Prostate gland (tissue), 2 donors: ENCODE measurements at regions not wholly inside any gene's neighbourhood (a gene's known extent, or its start where the extent isn't known, plus 50 kb on each side); places are given as distances from the start of the nearest gene placed in this dataset.

Experiments
- POLR2A ChIP-seq: fragments of 450-650 bp; IDR thresholded peaks from one replicate; pipeline ENCODE4 v1.6.1; 2016; ENCODE audit warnings: antibody characterized with exemption, mild to moderate bottlenecking
- POLR2AphosphoS5 ChIP-seq: sonication (generic); formaldehyde crosslinking; IDR thresholded peaks from one replicate; pipeline ENCODE4 v1.6.1; 2017; ENCODE audit warnings: antibody characterized with exemption
- TF ChIP-seq, protein P1 (sequence below), 4 experiments: fragments of 200-600 bp in 2 of 4; fragments of 450-650 bp in 2 of 4; sonication (generic) in 2 of 4; IDR thresholded peaks; 1 replicate in 3 of 4; 2 replicates in 1 of 4; pipeline ENCODE4 v1.5.1; 2016 to 2019; ENCODE audit warnings: antibody characterized with exemption in 4 of 4, mild to moderate bottlenecking in 2 of 4, moderate library complexity in 2 of 4

DNA sequence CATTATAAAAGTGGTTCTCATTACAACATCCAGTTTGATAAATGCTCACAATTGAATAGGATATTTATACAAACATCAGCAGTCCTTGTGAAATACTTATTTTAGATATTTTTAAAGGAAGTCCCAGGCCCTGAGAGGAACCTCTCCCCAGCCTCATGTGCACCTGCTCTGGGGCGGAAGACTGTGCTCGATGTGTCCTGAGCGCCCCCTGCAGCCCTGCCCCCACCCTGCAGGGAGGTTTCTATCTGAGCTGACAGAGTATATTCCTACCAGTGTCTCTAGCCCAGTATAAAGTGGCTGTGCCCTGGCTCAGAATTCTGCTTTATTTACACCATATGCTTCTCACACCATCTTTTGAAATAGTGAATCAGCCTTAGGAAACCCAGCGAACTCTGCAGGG is 1349.1 kb downstream of the TMEM121 start:
- TF ChIP-seq POLR2AphosphoS5 = no peak
- no peak for TF ChIP-seq POLR2A
- TF ChIP-seq, protein P1, sequence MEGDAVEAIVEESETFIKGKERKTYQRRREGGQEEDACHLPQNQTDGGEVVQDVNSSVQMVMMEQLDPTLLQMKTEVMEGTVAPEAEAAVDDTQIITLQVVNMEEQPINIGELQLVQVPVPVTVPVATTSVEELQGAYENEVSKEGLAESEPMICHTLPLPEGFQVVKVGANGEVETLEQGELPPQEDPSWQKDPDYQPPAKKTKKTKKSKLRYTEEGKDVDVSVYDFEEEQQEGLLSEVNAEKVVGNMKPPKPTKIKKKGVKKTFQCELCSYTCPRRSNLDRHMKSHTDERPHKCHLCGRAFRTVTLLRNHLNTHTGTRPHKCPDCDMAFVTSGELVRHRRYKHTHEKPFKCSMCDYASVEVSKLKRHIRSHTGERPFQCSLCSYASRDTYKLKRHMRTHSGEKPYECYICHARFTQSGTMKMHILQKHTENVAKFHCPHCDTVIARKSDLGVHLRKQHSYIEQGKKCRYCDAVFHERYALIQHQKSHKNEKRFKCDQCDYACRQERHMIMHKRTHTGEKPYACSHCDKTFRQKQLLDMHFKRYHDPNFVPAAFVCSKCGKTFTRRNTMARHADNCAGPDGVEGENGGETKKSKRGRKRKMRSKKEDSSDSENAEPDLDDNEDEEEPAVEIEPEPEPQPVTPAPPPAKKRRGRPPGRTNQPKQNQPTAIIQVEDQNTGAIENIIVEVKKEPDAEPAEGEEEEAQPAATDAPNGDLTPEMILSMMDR (IDR thresholded peaks at IDR 0.05) = no peak
